Right ventricle myocardium inferior (tissue), 1 donor: ENCODE measurements at regions not wholly inside any gene's neighbourhood (a gene's known extent, or its start where the extent isn't known, plus 50 kb on each side); places are given as distances from the start of the nearest gene placed in this dataset.
"Not testable (repeated sequence)": the region's sequence is repeated elsewhere in the genome, so short reads cannot be mapped to it uniquely, and the experiment has no call there.

Experiments
- ATAC-seq: fragments of 200-7000 bp; cut with Tn5 transposase; one replicate; pipeline ENCODE4 v1.9.1; 2020; ENCODE audit warnings: mild to moderate bottlenecking, moderate library complexity
- DNase-seq: peaks from one replicate; pipeline ENCODE4 v3.0.0; 2021; ENCODE audit errors: missing footprints
- intact Hi-C: fragments of 100-400 bp; cut with DNase I; formaldehyde crosslinking; loops from one replicate; pipeline ENCODE4 v1.11.0; 2022
- donor health status: DM: no; HTN: yes; CAD: no; lungs with severe emphysema.

DNA sequence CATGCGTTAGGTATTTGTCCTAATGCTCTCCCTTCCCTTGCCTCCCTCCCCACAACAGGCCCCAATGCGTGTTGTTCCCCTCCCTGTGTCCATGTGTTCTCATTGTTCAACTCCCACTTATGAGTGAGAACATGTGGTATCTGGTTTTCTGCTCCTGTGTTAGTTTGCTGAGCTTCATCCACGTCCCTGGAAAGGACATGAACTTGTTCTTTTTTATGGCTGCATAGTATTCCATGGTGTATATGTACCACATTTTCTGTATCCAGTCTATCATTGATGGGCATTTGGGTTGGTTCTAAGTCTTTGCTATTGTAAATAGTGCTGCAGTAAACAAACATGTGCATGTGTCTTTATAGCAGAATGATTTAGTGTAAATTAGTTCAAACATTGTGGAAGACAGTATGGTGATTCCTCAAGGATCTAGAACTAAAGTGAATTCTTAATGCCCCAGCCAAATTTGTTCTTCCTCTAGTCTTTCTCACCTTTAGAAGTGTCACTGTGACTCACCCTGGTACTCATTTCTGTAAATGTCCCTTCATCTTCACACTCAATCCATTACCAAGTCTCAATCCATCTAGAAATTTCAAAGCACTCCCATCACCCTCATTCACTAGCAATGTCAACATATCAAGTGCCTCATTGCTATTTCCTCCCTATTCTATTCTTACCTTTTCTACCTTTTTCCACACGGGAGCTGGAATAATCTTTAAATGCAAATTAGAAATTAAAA, 123.9 kb downstream of the MREG start:
- ATAC-seq = not testable (repeated sequence)

DNA sequence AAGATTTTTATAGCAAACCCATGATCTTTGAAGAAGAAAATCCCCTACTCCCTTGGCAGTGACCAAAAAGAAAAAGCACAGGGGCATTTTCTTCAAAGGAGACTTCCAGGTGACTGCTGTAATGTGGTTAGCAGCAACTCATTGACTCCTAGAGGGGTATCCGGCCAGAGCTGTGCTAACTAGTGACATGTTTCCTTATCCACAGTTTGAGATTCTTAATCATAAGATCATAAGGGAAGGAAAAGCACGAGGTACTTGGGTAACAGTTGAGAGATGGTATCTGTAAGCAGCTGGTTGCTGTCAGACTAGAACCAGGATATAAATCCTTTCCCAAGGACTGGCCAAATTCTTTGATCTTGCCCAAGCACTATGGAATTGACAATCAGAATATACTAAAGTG, 124.7 kb downstream of the MREG start:
- no peak for ATAC-seq

More for the DNA sequence above, 123.9 kb downstream of the MREG start:
- DNase-seq, intact Hi-C loops: not testable (repeated sequence)

DNA sequence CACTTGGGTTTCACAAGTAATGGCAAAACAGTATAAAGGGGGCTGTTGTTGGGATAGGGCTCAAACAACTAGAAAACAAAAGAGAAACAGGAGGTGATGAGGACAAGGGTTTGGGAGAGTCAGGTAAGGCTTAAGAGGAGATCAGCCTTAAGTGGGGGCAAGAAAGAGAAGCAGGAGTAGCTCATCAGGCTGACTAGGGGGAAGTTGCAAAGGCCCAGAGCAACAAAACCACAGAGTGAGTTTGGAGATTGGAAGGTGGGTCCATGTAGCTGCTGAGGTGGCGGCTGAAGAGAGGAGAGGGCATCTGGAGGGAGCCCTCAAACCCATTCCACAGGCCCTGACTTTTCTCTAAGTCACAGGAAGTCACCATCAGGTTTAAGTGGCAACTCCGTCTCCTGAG, 126.0 kb downstream of the MREG start:
- DNase-seq = no peak
- no peak for ATAC-seq
- intact Hi-C loops = no loop called here

More for the DNA sequence above, 124.7 kb downstream of the MREG start:
- intact Hi-C loops = no loop called here
- DNase-seq = no peak

DNA sequence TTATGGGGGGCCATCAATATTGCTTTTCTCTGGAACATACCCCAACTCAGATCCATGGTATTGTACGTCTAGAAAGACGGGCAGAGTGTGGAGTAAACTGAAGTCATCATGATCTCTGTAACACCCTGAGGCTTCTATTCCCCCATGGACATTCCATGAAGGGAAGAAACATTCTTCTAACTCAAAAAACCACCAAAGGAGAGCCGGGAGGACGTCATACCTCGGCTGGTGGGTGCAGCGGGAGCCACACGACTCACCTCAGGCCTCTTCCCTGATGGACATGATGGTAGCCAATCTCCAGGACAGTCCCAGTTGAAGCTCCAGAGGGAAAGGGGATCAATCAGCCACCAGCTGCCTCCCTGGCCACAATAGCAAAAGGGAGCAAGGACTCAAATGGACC, 127.3 kb downstream of the MREG start:
- intact Hi-C loops = no loop called here
- ATAC-seq (no peak), DNase-seq (no peak)

DNA sequence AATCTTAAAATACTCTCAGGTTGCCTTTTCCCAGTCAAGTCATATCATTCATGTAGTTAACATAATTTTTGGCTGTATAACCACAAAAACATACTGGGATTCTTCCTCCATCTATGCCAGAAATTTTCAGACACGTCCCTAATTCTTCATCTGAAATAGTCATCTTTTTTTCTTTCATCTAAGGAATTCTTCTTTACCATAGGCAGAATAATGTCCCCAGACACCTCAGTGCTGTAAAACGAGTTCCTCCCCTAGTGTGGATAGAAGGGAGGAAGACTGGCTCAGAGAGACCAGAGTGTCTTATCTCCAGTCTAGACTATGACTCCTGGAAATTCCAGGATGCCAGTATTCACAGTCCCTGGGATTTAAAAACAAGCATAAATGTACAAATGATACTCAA, 127.8 kb downstream of the MREG start:
- no peak for ATAC-seq
- DNase-seq = no peak
- intact Hi-C loops = no loop called here

DNA sequence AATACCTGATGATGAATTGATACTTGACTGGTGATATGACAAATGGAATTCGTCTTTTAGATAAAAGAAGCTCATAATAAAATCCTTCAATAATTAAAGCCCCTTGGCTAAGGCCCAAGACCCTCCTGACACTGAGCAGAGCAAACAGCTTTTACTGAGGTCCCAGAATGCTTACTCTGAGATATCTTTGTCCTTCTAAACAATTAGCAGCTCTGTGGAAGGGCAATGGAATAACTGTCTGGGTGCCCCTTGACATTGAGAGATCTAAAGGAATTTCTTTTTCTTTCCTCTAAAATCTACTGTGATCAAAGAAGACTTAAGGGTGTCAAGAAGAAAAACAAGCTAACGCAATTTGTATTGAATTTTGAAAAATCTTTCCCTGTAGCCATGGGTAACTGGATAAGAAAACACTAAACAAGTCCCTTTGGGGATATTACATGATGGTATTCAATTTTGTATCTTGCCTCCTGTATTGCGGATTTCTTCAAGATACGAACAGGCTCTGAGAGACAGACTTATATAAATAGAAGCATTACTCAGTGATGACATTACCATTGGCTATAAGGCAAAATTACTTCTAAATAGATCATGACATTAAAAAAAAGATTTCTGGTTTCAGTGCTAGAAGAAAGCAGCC, 128.8 kb downstream of the MREG start:
- DNase-seq (no peak), ATAC-seq (no peak)
- intact Hi-C loops = no loop called here

DNA sequence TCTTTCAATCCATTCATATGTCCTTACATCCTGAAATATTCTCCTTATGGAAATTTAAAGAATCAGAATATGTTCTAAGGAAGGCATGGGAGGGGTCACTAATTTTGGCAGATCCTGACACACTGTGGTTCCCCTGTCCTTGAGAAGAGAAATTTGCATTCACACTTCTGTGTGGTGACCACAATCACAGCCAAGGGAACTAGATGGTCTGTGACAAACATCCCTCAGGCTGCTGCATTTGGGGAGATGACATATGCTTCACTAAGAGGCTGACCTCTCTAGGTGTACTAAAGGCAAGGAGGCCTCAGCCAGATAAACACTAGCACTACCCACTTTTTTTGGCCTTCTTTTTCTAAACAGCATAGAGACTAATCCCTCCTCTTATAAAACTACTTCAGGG, 129.6 kb downstream of the MREG start:
- intact Hi-C loops = no loop called here
- DNase-seq (no peak), ATAC-seq (no peak)

DNA sequence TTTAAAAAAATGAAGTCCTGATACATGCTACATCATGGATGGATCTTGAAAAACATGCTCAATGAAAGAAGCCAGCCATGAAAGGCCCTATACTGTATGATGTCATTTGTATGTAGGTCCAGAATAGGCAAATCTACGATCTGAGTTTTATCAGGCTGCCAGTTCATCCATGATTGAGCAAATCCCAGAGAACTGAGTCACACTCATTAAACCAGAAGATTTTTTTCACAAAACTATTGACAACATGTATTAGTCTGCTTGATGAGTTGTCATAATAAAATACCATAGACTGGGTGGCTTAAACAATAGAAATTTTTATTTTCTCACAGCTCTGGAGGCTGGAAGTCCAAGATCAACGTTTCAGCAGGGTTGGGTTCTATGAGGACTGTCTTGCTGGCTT, 130.7 kb downstream of the MREG start:
- DNase-seq = no peak
- intact Hi-C loops = no loop called here
- no peak for ATAC-seq

DNA sequence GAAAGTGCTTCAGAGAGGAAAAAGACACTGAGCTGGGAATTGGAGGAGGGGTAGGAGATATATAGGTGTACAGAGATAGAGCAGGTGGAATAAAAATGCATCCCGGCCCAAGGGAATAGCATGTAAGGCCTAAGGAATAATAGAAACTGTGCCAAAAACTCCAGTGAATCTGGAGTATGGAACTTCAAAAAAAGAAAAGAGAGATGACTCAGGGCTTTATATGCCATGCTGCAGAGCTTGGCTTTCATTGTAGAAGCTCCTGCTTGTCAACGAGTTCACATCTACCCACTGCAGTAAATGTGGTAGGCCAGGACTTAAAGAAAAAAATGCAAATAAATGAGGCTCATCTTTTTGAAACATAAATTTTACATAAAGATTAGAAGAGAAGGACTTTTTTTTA, 131.8 kb downstream of the MREG start:
- no peak for DNase-seq
- no peak for ATAC-seq
- intact Hi-C loops = no loop called here

DNA sequence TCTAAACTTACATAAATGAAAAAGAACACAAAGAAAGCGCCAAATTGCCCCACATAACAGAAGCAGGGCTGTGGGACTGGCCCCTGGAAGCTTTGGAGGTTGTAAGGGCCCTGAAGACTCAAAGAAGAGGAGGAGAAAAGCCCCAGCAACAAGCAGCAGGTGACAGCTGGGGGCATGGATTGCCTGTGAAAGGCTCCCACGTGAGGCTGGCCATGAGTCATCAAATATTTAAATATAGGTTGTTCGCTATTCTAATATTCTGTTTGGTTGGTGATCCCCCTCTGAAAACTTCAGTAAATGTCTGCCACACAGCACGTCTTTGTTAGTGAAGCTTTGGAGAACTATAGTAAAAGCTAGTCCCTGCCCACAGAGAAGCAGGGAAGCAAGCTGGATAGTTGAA, 132.4 kb downstream of the MREG start:
- intact Hi-C loops = no loop called here
- DNase-seq (no peak), ATAC-seq (no peak)

DNA sequence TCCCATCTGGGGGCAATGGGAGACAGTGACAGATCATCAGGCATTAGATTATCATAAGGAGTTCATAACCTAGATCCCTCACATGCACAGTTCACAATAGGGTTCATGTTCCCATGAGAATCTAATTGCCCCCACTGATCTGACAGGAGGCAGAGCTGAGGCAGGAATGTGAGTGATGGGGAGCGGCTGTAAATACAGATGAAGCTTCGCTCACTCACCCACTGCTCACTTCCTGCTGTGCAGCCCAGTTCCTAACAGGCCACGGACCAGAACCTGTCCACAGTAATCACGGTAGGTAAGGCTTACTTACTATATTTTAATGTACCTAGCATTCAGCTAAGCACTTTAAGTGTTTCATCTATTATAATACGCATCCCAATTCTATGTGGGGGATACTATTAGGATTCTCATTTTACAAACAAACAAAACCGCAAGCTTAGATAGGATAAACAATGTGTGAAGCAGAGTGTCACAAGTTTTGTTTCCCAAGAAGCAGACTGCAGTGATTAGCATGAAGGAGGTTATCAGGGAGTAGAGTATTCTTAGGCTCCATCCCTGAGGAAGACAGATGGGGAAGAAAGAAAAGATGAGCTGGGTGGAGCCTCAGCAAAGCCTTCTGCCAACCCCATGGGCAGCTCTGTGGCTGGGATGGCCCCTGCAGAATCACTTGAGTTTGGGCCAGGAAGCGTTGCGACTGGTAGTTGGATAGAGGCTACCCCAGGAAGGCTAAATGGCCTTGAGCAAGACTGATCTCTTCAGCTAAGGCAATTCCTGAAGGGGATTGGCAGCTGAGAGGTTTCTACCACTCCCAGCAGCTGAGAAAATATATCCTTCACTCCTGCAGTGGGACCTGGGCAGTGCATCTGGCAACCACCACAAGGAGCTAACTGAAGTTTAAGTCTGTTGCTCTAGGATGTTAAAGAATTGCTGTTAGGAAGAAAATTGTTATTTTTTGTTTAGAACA, 133.1 kb downstream of the MREG start:
- ATAC-seq (no peak), DNase-seq (no peak)
- intact Hi-C loops = no loop called here

DNA sequence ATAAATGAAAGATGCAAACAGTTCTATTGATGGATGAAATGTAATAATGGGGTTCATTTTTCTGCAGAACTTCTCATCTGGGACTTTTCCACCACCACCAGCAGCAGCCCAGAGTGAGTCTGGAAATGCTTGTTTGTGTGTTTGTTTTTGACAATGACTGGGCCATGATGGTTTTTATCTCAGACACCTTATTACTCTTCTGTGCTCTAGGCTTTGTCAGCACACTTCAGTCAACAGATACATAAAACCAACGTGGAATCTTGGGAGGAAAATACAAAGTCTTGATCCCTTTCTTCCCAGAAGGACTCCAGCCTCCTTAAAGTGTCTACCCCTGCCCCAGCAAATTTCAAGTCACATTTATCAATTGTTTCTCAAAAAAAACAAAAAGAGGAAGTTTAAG, 134.0 kb downstream of the MREG start:
- ATAC-seq = no peak
- DNase-seq = no peak
- intact Hi-C loops = no loop called here

DNA sequence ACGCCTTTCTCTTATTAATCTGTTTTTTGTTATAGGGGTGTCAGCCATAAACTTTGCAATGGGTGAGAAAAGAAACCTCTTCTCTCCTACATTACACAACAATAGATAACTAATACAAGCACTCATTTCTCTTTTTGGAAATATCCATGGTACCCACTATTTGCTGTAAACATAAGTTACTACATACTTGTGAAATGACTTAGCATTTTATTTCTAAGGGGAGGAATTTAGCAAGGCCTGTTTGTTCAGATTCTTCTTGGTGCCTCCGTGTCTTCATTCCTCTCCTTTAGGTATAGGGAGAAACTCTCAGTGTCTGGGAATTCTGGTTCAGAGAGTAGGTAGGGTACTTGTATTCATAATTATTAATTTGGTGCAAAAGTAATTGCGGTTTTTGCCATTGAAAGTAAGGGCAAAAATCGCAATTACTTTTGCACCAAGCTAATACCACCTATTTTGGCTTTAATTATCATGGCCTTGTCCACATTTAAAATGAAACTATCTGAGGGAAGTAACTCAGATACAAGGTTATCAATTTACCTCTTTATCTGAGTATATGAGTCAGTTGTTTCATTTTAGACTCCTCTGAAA, 134.8 kb downstream of the MREG start:
- DNase-seq (no peak), ATAC-seq (no peak)
- intact Hi-C loops = no loop called here

DNA sequence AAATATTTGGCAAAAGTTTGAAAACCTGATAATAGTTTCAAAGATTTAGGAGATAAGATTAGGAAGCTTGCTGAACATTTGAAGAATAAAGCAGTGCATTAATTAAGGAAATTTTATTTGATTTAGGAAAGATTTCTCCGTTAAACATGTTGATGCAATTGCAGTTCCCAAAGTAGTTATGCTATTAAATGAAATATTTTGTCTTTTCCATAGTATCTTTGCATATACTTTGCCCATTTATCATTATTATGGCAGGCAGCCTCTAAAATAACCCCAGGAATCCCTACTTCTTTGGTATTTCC, 136.5 kb downstream of the MREG start:
- DNase-seq = no peak
- no peak for ATAC-seq
- intact Hi-C loops = no loop called here

DNA sequence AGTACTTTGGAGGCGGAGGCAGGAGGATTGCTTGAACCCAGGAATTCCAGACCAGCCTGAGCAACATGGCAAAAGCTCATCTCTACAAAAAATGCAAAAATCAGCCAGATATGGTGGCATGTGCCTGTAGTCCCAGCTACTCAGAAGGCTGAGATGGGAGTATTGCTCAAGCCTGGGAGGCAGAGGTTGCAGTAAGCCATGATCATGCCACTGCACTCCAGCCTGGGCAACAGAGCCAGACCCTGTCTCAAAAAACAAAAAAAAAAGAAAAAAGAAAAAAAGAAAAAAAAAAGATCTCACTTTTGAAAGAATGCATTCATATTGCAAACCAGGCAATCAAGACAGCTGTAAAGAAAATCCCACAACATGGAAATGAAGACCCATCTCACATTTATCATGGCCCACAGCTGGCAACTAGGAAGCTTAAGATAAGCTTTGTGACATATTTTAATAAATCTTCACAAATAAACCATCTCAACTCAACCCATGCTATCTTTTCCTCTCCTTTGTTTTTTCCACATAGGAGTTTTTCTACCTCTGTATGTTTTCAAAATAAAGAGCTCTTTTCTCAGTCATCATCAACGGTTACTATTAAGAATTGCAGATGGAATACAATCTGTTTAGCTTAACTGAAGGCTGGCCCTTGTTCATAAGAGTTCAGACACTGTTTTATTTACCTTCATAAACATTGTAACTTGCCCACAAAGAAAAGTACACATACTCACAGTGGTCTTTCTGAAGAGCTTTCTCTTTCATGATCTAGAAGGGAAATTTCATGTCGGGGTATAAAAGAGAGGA, 137.0 kb downstream of the MREG start:
- ATAC-seq (no peak), DNase-seq (no peak)
- intact Hi-C loops = no loop called here

DNA sequence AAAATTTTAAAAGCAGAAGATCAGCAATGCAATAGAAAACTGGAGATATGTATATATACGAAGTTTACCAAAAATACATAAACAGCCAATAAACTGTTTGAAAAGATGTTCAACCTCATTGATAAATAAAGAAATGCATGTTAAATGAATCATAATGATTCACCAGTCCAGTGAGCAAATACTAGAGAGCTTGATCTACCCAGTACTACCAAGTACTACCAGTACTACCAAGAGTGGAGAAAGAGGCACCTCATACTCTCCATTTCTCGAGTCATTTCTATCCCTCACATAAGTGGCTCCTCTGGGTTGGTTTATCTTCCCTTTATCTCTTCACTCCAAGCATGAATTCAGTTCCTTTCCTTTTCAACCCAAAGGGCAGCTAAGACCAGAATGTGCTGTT, 138.9 kb downstream of the MREG start:
- intact Hi-C loops = no loop called here
- no peak for ATAC-seq

DNA sequence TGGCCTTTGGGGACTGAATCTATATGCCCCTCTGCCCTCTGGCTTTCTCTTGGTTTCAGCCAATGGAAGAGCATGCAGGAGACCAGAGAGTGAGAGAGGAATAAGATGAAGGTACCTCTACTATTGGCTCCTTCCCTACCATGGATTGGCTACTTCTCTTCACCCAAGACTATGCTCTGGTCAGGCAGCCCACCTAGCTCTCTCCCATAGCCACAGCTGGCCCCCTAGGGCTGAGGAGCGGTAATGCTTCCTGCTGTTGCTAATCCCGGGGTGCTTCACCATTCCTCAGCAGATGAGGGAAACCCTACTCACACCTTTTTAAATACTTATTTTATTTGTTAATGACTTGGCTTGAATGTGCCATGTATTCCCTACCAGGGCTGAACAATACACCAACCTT, 142.4 kb downstream of the MREG start:
- ATAC-seq = no peak

More for the DNA sequence above, 138.9 kb downstream of the MREG start:
- no peak for DNase-seq

DNA sequence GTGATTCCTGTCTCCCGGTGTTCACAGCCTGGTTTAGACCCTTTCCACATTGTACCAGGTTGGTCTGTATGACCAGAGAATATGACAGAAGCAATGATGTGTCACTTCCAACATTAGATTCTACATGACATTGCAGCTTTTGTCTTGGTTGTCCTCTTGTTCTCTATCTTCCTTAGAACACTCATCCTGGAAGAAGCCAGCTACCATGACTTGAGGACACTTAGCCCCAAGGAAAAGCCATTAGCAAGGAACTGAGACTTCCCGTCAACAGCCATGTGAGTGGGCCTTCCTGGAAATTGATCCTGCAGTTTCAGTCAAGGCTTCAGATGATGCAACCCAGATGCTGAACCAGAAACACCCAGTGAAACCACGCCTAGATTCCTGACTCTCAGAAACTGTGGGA, 143.3 kb downstream of the MREG start:
- ATAC-seq (peak; percentile 77), DNase-seq (no peak)
- intact Hi-C loops = no loop called here

More for the DNA sequence above, 142.4 kb downstream of the MREG start:
- intact Hi-C loops = no loop called here
- DNase-seq = no peak
